ENCODE measurements at regions not wholly inside any gene's neighbourhood (a gene's known extent, or its start where the extent isn't known, plus 50 kb on each side); places are given as distances from the start of the nearest gene placed in this dataset.
"Not testable (repeated sequence)": the region's sequence is repeated elsewhere in the genome, so short reads cannot be mapped to it uniquely, and the experiment has no call there.

- DNase-seq (ENCODE audit: low read depth): no peak
- TF ChIP-seq MYC (IDR thresholded peaks at IDR 0.05; ENCODE audit: low read depth, low read length) (no peak), MAX (IDR thresholded peaks at IDR 0.05; ENCODE audit: low read depth, low read length) (no peak), CTCF (IDR thresholded peaks at IDR 0.05; ENCODE audit: low read depth, low read length) (no peak)
- H3K4me3 ChIP-seq (ENCODE audit: low read depth, low read length): no peak overlapping the region
Observed at GRCh38 chr2:236355911-236356310, 91.7 kb upstream of the ASB18 start.

- H3K4me3 ChIP-seq (ENCODE audit: low read depth, low read length); DNase-seq (ENCODE audit: low read depth): not testable (repeated sequence)
Observed at GRCh38 chr2:236356321-236356720, 92.1 kb upstream of the ASB18 start.

- H3K4me3 ChIP-seq (ENCODE audit: low read depth, low read length); DNase-seq (ENCODE audit: low read depth): not testable (repeated sequence)
Observed at GRCh38 chr2:236358482-236358881, 94.3 kb upstream of the ASB18 start.

- DNase-seq (ENCODE audit: low read depth): no peak
- no peak overlapping the region for H3K4me3 ChIP-seq (ENCODE audit: low read depth, low read length)
- TF ChIP-seq POLR2A (IDR thresholded peaks at IDR 0.05; ENCODE audit: extremely low read depth, insufficient read length) (no peak), MYC (IDR thresholded peaks at IDR 0.05; ENCODE audit: low read depth, low read length) (no peak), MAX (IDR thresholded peaks at IDR 0.05; ENCODE audit: low read depth, low read length) (no peak), CTCF (IDR thresholded peaks at IDR 0.05; ENCODE audit: low read depth, low read length) (no peak)
Observed at GRCh38 chr2:236359426-236360045, 95.3 kb upstream of the ASB18 start.

- no peak overlapping the region for H3K4me3 ChIP-seq (ENCODE audit: low read depth, low read length)
- no peak for TF ChIP-seq CTCF (IDR thresholded peaks at IDR 0.05; ENCODE audit: low read depth, low read length)
- TF ChIP-seq MYC (IDR thresholded peaks at IDR 0.05; ENCODE audit: low read depth, low read length): no peak
- TF ChIP-seq POLR2A (IDR thresholded peaks at IDR 0.05; ENCODE audit: extremely low read depth, insufficient read length): no peak
- TF ChIP-seq MAX (IDR thresholded peaks at IDR 0.05; ENCODE audit: low read depth, low read length): no peak
- DNase-seq (ENCODE audit: low read depth): no peak
Observed at GRCh38 chr2:236360496-236360895, 96.3 kb upstream of the ASB18 start.

GRCh38 chr2:236363711-236364277 lies 99.6 kb upstream of the ASB18 start:
- DNase-seq (ENCODE audit: low read depth): no peak
- no peak overlapping the region for H3K4me3 ChIP-seq (ENCODE audit: low read depth, low read length)
- TF ChIP-seq MAX (IDR thresholded peaks at IDR 0.05; ENCODE audit: low read depth, low read length): no peak
- TF ChIP-seq CTCF (IDR thresholded peaks at IDR 0.05; ENCODE audit: low read depth, low read length): no peak
- TF ChIP-seq MYC (IDR thresholded peaks at IDR 0.05; ENCODE audit: low read depth, low read length): no peak
- no peak for TF ChIP-seq POLR2A (IDR thresholded peaks at IDR 0.05; ENCODE audit: extremely low read depth, insufficient read length)

All from NB4 (cell line).